Gastrocnemius medialis (tissue), 4 donors: ENCODE measurements at regions not wholly inside any gene's neighbourhood (a gene's known extent, or its start where the extent isn't known, plus 50 kb on each side); places are given as distances from the start of the nearest gene placed in this dataset.

Experiments
- CTCF ChIP-seq, 5 experiments: fragments of 450-650 bp in 3 of 5; fragments of 200-600 bp in 2 of 5; sonication (generic) in 2 of 5; IDR thresholded peaks in 4 of 5; conservative IDR thresholded peaks in 1 of 5; 1 replicate in 4 of 5; 2 replicates in 1 of 5; pipeline ENCODE4 v1.5.1; 2016 to 2019; ENCODE audit warnings: antibody characterized with exemption in 5 of 5, mild to moderate bottlenecking in 3 of 5, moderate library complexity in 3 of 5
- POLR2A ChIP-seq, 2 donors: fragments of 450-650 bp; IDR thresholded peaks; one replicate each; pipeline ENCODE4 v1.6.1; 2017; ENCODE audit warnings: antibody characterized with exemption in 2 of 2, mild to moderate bottlenecking in 2 of 2, moderate library complexity in 2 of 2

- TF ChIP-seq CTCF (IDR thresholded peaks at IDR 0.05 in 4 of 5, conservative IDR thresholded peaks at IDR 0.05 in 1 of 5), result no peak
- TF ChIP-seq POLR2A (IDR thresholded peaks at IDR 0.05), result no peak
Observed at GRCh38 chr18:10244341-10244740, 210.1 kb upstream of the APCDD1 start.
